Fibroblast of villous mesenchyme (primary cell): ENCODE measurements at regions not wholly inside any gene's neighbourhood (a gene's known extent, or its start where the extent isn't known, plus 50 kb on each side); places are given as distances from the start of the nearest gene placed in this dataset.

Source experiments
- DNase-seq: peaks from one replicate; pipeline ENCODE4 v3.0.0-alpha.2; 2010; ENCODE audit warnings: low read depth
- H3K4me3 ChIP-seq: 2 replicates; pipeline ENCODE4 v1.5.1; 2011; ENCODE audit warnings: low read depth, mild to moderate bottlenecking, low read length
- CTCF ChIP-seq: IDR thresholded peaks from 2 replicates; pipeline ENCODE4 v1.5.1; 2012; ENCODE audit warnings: low read depth, mild to moderate bottlenecking, low read length; ENCODE audit not compliant: insufficient read depth

GRCh38 chr9:121564504-121565260 is 65.0 kb upstream of the GGTA1 start:
- H3K4me3 ChIP-seq = no peak overlapping the region
- no peak for DNase-seq
- TF ChIP-seq CTCF = no peak

- DNase-seq = peak; percentile 22
- TF ChIP-seq CTCF = no peak
- H3K4me3 ChIP-seq = no peak overlapping the region
These were observed 67.1 kb upstream of the GGTA1 start for GRCh38 chr9:121566481-121567465.

GRCh38 chr9:121567500-121568342 is 68.1 kb upstream of the GGTA1 start:
- no peak for TF ChIP-seq CTCF
- DNase-seq = no peak
- H3K4me3 ChIP-seq = no peak overlapping the region

- no peak overlapping the region for H3K4me3 ChIP-seq
- no peak for DNase-seq
- TF ChIP-seq CTCF = no peak
These were observed 69.0 kb upstream of the GGTA1 start for GRCh38 chr9:121568343-121569265.

- TF ChIP-seq CTCF = no peak
- DNase-seq = no peak
- H3K4me3 ChIP-seq = no peak overlapping the region
These were observed 69.6 kb upstream of the GGTA1 start for GRCh38 chr9:121569266-121569648.
